Memory B cell (primary cell): ENCODE measurements at regions not wholly inside any gene's neighbourhood (a gene's known extent, or its start where the extent isn't known, plus 50 kb on each side); places are given as distances from the start of the nearest gene placed in this dataset.
"Not testable (repeated sequence)": the region's sequence is repeated elsewhere in the genome, so short reads cannot be mapped to it uniquely, and the experiment has no call there.

Experiments used
- ATAC-seq: fragments of 150-1000 bp; cut with Tn5 transposase; 2 replicates; pipeline ENCODE4 v1.10.0; 2021; ENCODE audit warnings: low read depth, mild to moderate bottlenecking, moderate library complexity
- DNase-seq, 2 donors: peaks; one replicate each; pipeline ENCODE4 v3.0.0; 2022; ENCODE audit warnings: low spot score in 2 of 2
- H3K27ac Mint-ChIP-seq: one replicate; pipeline ENCODE4 v1.8.0; 2022; ENCODE audit warnings: mild to moderate bottlenecking, moderate library complexity, mixed read lengths
- H3K27me3 Mint-ChIP-seq: one replicate; pipeline ENCODE4 v1.8.0; 2022; ENCODE audit warnings: mixed read lengths
- H3K36me3 Mint-ChIP-seq: one replicate; pipeline ENCODE4 v1.8.0; 2022; ENCODE audit warnings: mild to moderate bottlenecking, mixed read lengths
- H3K4me1 Mint-ChIP-seq: one replicate; pipeline ENCODE4 v1.8.0; 2022; ENCODE audit warnings: mixed read lengths
- H3K4me3 Mint-ChIP-seq: one replicate; pipeline ENCODE4 v1.8.0; 2022; ENCODE audit warnings: mild to moderate bottlenecking, moderate library complexity, mixed read lengths
- H3K9me3 Mint-ChIP-seq: one replicate; pipeline ENCODE4 v1.8.0; 2022; ENCODE audit warnings: mixed read lengths

DNA sequence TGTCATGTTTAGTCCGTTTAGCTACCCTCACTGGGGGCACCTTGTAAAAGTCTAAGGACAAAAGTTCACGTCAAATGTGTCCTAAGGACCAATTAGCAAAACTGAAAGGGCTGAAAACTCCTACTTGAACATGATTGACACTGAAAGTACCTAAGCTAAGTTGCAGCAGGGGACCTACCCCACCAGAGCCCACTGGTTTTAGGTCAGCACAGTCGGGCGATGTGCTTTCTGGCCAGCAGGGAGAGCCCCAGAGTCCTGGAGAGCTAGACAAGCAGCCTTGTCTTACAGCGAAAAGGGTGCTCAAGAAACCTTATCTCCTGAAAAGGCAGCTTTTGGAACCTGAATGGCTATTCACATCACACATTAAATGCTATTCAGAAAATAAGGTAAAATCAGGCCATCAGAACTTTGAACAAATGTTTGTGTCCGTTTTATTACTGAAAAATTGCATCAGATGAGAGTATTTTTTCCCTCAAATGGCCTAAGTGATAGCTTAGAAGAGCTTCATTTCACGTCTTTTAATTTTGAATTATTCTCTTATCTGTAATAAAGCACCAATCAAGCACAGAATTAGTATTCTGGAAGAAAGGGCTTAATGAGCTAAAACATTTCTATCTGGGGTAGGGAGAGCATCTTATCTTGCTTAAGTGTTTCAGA is 52.2 kb upstream of the MKI67 start:
- H3K27me3 Mint-ChIP-seq: peaks cover 5% of the 10 kb centered on the region
- H3K36me3 Mint-ChIP-seq: peaks cover 8% of the 10 kb centered on the region
- H3K9me3 Mint-ChIP-seq: peaks cover 13% of the 10 kb centered on the region
- ATAC-seq: no peak
- H3K4me3 Mint-ChIP-seq: no peak overlapping the region
- DNase-seq: no peak
- H3K4me1 Mint-ChIP-seq: peaks cover 6% of the 10 kb centered on the region
- H3K27ac Mint-ChIP-seq: no peak overlapping the region

DNA sequence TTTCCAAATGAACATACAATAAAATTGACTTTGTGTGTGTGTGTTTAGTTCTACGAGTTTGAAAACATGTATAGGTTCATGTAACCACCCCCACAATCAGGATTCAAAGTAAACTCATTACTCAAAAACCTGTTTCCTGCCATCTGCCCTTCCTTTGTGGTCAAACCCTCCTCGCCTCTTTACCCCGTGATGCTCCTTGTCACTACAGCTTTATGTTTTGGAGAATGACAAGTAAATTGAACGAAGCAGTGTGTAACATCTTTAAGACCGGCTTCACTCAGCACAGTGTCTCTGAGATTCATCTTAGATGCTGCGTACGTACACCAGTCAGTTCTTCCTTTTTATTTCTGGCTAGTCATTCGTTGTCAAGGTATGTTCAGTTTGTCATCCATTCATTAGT is 54.6 kb upstream of the MKI67 start:
- H3K27me3 Mint-ChIP-seq: peaks cover 11% of the 10 kb centered on the region
- H3K9me3 Mint-ChIP-seq: peaks cover 11% of the 10 kb centered on the region
- no peak overlapping the region for H3K4me3 Mint-ChIP-seq
- peaks cover 7% of the 10 kb centered on the region for H3K36me3 Mint-ChIP-seq
- DNase-seq (no peak), ATAC-seq (peak; percentile 59)
- H3K27ac Mint-ChIP-seq: no peak overlapping the region
- peaks cover 6% of the 10 kb centered on the region for H3K4me1 Mint-ChIP-seq

DNA sequence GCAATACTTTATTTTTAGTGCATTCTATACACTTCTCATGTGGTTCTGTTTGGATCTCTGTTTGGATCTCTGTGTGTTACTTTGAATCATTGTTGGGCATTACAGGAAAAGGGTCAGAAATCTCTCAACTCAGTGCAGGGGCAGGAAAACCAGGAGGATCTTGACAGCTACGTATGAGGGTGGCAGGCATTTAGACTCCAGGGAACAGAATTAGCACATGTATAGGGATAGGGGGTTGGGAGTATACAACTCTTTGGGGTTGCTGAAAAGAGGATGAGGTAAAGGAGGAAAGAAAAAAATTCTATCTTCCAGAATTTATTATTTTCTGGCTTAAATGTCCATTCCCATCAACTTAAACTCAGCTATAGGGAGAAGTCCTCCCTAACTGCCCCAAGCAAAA is 59.4 kb upstream of the MKI67 start:
- Mint-ChIP-seq H3K9me3 (peaks cover 11% of the 10 kb centered on the region), H3K27ac (no peak overlapping the region), H3K4me1 (peaks cover 4% of the 10 kb centered on the region), H3K27me3 (peaks cover 14% of the 10 kb centered on the region), H3K4me3 (no peak overlapping the region), H3K36me3 (peaks cover 7% of the 10 kb centered on the region)
- no peak for DNase-seq
- no peak for ATAC-seq

DNA sequence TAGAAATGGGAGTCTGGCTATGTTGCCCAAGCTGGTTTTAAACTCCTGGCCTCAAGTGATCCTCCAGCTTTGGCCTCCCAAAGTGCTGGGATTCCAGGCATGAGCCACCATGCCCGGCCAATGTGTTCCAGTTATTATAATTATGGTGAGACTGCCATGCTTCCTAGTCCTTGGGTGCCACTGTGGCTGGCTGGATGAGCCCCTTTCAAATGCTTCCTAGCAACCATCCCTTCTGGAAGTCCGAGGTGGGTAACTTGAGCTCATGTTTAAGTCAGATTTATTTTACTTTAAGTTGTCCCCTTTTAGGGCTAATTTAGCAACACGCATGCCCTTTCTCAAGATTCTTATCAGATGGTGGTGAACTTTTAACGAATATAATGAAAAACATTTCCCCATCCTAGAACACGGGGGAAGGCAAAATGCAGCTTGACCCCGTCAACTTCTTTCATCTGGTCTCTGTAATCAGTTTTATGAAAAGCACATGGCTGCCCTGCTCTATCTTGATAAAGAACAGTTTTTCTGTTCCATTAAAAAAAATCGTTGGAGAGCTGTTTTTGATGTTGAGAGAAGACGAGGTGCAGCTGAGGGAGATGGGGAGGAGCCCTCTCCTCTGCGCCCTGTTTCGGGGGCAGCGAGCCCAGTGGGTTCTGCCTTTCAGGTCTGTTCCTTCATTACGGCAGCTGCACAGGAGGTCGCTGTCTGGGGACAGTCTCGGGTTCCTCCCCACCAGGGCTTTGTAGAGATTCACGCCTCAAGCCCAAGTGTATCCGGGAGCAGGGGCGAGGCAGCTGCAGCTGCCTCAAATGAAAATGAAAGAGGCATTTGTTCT is 61.0 kb upstream of the MKI67 start:
- H3K4me3 Mint-ChIP-seq: no peak overlapping the region
- H3K27me3 Mint-ChIP-seq: peaks cover 15% of the 10 kb centered on the region
- peaks cover 7% of the 10 kb centered on the region for H3K36me3 Mint-ChIP-seq
- no peaks in the 10 kb centered on the region for H3K4me1 Mint-ChIP-seq
- no peak overlapping the region for H3K27ac Mint-ChIP-seq
- H3K9me3 Mint-ChIP-seq: peaks cover 11% of the 10 kb centered on the region
- DNase-seq (no peak), ATAC-seq (no peak)

DNA sequence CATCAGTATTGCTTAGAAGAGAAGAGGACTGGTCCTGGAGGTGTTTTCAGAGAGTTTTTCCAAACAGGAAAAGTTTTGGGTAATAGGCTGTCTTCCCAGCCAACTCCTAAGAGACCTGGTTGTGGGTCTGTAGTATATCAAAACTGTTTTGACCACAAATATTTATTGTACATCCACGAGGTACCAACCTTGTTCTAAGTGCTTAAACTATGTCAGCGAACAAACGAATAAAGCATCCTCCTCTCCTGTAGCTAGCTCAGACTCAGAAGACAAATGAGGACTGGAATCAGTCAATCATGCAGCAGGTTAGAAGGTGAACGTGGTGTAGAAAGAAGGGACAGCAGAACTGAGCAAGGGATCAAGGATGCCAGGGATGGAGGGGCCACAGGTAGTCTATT is 61.6 kb upstream of the MKI67 start:
- Mint-ChIP-seq H3K27ac (no peak overlapping the region), H3K9me3 (peaks cover 9% of the 10 kb centered on the region), H3K27me3 (peaks cover 13% of the 10 kb centered on the region), H3K4me1 (no peaks in the 10 kb centered on the region), H3K36me3 (peaks cover 5% of the 10 kb centered on the region), H3K4me3 (no peak overlapping the region)
- ATAC-seq: no peak
- DNase-seq: no peak

DNA sequence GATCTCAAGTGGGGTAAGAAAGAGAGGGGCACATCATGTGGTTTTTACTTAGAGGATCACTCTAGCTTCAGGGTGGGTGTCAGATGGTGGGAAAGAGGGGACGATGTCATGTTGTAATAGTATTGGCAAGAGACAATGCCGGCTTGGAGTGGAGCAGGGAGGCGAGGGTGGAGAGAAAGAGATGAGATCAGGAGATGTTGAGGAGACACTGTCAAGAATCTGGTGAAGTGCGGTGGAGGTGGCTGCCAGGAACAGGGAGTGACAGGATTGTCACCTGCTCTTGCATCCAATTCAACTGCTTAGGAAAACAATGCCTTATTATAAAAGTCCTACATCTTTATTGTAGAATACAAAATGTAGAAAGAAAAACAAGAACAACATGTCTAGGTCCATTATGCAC is 63.0 kb upstream of the MKI67 start:
- H3K36me3 Mint-ChIP-seq: peaks cover 1% of the 10 kb centered on the region
- no peak overlapping the region for H3K4me3 Mint-ChIP-seq
- ATAC-seq (no peak), DNase-seq (no peak)
- H3K27me3 Mint-ChIP-seq: peaks cover 11% of the 10 kb centered on the region
- H3K27ac Mint-ChIP-seq: no peak overlapping the region
- peaks cover 2% of the 10 kb centered on the region for H3K9me3 Mint-ChIP-seq
- no peaks in the 10 kb centered on the region for H3K4me1 Mint-ChIP-seq

DNA sequence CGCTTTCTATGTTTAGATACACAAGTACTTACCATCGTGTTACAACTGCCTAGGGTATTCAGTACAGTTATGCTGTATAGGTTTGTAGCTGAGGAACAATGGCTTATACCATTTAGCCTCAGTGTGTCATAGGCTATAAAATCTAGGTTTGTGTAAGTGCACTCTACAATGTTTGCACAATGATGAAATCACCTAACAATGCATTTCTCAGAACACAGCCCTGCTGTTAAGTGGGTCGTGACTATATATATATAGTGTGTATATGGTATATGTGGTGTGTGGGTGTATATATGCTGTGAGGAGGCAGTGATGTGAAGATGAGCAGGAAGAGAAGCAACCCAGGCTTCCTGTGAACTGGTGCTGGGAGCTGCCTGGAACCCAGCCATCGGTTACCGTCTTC is 65.6 kb upstream of the MKI67 start:
- H3K27ac Mint-ChIP-seq: no peak overlapping the region
- no peaks in the 10 kb centered on the region for H3K9me3 Mint-ChIP-seq
- DNase-seq (no peak), ATAC-seq (no peak)
- peaks cover 10% of the 10 kb centered on the region for H3K27me3 Mint-ChIP-seq
- no peaks in the 10 kb centered on the region for H3K4me1 Mint-ChIP-seq
- no peak overlapping the region for H3K4me3 Mint-ChIP-seq
- H3K36me3 Mint-ChIP-seq: no peaks in the 10 kb centered on the region

DNA sequence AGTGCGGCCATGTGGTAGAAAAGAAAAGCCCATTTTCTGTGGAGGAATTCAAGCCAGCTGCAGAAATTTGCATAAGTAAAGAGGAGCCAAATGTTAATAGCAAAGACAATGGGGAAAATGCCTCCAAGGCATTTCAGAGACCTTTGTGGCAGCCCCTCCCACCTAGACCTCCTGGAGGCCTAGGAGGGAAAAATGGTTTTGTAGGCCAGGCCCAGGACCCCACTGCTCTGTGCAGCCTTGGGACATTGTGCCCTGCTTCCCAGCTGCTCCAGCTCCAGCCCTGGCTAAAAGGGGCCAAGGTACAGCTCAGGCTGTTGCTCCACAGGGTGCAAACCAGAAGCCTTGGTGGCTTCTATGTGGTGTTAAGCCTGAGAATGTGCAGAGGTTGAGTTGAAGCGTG is 75.6 kb upstream of the MKI67 start:
- Mint-ChIP-seq H3K27me3 (peaks cover 15% of the 10 kb centered on the region), H3K9me3 (peaks cover 13% of the 10 kb centered on the region)
- not testable (repeated sequence) for ATAC-seq, H3K4me3 Mint-ChIP-seq, H3K36me3 Mint-ChIP-seq, DNase-seq, H3K27ac Mint-ChIP-seq, H3K4me1 Mint-ChIP-seq

DNA sequence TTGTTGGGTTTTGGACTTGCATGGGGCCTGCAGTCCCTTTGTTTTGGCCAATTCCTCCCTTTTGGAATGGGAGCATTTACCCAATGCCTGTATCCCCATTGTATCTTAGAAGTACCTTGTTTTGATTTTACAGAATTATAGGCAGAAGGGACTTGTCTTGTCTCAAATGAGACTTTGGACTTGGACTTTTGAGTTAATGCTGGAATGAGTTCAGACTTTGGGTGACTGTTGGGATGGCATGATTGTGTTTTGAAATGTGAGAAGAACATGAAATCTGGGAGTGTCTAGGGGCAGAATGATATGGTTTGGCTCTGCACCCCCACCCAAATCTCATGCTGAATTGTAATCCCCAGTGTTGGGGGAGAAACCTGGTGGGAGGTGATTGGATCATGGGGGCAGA is 76.8 kb upstream of the MKI67 start:
- peaks cover 15% of the 10 kb centered on the region for H3K27me3 Mint-ChIP-seq
- H3K4me1 Mint-ChIP-seq: no peaks in the 10 kb centered on the region
- H3K9me3 Mint-ChIP-seq: peaks cover 13% of the 10 kb centered on the region
- H3K36me3 Mint-ChIP-seq: peaks cover 9% of the 10 kb centered on the region
- H3K27ac Mint-ChIP-seq: no peak overlapping the region
- no peak for DNase-seq
- no peak for ATAC-seq
- no peak overlapping the region for H3K4me3 Mint-ChIP-seq

DNA sequence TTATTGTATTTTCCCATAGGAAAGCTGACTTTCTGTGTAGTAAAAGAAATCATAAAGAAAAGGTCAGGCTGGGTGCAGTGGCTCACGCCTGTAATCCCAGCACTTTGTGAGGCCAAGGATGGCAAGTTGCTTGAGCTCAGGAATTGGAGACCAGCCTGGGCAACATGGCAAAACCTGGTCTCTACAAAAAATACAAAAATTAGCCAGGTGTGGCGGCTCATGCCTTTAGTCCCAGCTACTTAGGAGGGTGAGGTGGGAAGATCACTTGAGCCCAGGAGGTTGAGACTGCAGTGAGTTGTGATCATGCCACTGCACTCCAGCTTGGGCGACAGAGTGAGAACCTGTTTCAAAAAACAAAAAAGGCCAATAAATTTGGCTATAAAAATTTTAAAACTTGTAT is 79.4 kb upstream of the MKI67 start:
- DNase-seq, H3K4me3 Mint-ChIP-seq, H3K27ac Mint-ChIP-seq, ATAC-seq, H3K36me3 Mint-ChIP-seq, H3K4me1 Mint-ChIP-seq: not testable (repeated sequence)
- H3K27me3 Mint-ChIP-seq: peaks cover 12% of the 10 kb centered on the region
- H3K9me3 Mint-ChIP-seq: peaks cover 13% of the 10 kb centered on the region

DNA sequence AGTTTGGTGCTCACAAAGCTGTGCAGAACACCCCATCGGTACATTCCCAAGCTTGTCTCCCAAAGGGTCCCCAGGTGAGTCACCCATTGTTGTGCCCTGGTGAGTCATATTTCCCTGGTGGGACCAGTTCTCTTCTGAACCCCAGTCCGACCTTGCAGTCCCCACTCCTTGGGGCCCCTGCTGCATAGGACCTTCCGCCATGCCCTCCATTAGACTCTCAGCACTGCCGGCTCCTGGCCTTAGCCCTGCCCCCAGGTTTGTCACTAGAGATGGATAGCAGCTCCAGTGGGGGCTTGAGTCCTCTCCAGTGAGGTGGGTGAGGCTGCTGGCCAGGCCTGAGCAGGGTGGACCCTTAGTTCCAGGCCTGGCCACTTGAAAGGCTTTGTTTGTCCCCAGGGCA is 80.5 kb upstream of the MKI67 start:
- DNase-seq (no peak), ATAC-seq (no peak)
- H3K4me3 Mint-ChIP-seq: no peak overlapping the region
- peaks cover 4% of the 10 kb centered on the region for H3K9me3 Mint-ChIP-seq
- H3K36me3 Mint-ChIP-seq: peaks cover 2% of the 10 kb centered on the region
- peaks cover 6% of the 10 kb centered on the region for H3K27me3 Mint-ChIP-seq
- no peak overlapping the region for H3K27ac Mint-ChIP-seq
- peaks cover 2% of the 10 kb centered on the region for H3K4me1 Mint-ChIP-seq

DNA sequence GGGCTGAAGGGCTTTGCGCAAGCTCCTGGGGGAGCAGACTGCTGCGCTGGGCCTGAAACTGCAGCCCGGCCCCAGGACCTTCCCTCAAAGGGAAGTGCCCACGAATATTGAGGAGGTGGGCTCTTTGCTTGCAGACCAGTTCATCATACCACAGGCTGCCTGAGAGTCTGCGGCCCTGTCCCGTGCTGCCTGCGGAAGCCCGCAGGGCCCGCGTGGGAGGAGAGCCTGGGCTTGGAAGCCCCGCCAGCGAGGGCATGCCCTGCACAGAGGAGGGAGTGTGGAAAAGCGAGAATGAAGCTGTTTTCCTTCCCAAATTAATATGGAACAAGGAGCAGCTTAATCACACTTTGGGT is 83.6 kb upstream of the MKI67 start:
- H3K36me3 Mint-ChIP-seq: no peaks in the 10 kb centered on the region
- no peak overlapping the region for H3K27ac Mint-ChIP-seq
- no peaks in the 10 kb centered on the region for H3K9me3 Mint-ChIP-seq
- H3K4me3 Mint-ChIP-seq: peak overlapping the region; percentile 69
- H3K4me1 Mint-ChIP-seq: peaks cover 4% of the 10 kb centered on the region
- no peak for DNase-seq
- peaks cover 6% of the 10 kb centered on the region for H3K27me3 Mint-ChIP-seq
- ATAC-seq: no peak

DNA sequence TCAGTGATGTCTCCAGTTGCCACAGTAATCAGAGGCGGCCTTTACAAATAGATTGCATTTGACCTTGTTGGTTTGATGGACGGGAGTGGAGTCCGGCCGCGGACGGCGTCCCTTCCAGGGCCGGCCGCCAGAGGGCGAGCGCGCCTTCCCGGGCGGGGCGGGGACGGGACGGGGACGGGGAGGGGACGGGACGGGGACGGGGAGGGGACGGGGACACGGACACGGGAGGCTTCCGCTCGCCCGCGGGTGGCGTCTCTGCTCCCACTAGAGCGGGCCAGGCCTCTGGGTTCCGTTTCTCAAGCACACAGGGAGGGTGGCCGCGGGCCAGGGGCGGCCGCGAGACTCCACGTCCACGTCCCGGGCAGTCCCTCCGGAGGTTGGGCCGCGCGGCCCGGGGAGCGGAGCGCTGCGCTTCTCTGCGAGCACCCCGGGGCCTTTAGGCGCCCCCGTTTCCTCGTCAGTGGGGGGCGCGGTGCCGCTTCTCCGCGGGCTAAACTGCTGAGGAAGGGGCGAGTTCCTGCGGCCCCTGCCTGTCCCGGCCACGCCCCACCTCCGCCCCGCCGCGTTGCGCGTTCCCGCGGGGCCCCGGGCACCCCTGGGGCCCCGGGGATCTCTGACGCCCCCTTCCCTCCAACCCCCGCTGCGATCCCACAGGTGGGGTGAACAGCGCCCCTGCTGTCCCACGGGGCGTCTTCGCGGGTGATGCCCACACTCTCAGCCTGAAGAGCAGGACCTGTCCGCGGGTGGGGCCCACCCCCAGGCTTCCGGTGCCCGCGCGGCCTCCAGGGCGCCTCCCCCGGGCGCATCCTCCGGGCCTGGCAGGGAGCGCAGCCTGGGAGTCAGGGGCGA is 84.2 kb upstream of the MKI67 start:
- no peaks in the 10 kb centered on the region for H3K36me3 Mint-ChIP-seq
- DNase-seq (peak; percentile 33 to 62), ATAC-seq (peak; percentile 43)
- H3K27me3 Mint-ChIP-seq: peaks cover 6% of the 10 kb centered on the region
- peaks cover 4% of the 10 kb centered on the region for H3K4me1 Mint-ChIP-seq
- H3K9me3 Mint-ChIP-seq: no peaks in the 10 kb centered on the region
- H3K27ac Mint-ChIP-seq: no peak overlapping the region
- H3K4me3 Mint-ChIP-seq: peak overlapping the region; percentile 69

DNA sequence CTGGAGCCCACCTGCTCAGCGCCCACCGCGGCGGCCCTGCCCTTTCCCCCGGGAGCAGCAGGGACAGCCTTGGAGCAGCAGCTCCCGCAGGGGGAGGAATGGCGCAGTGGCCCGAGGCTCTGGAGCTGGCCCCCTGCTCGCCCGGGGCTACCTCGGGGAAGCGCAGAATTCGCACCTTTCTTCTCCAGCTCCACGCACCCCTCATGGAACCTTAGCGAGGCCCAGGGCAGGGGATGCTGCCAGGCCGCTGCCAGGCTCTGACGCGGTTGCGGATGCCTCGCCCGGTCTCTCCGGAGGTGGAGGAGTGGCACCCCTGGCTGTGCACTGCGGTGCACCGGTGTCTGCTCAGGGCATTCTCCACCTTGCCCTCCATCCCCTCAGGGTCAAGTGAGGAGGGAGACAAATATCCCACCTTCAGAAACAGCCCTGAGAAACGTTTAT is 84.9 kb upstream of the MKI67 start:
- H3K4me3 Mint-ChIP-seq: peak overlapping the region; percentile 32
- ATAC-seq (no peak), DNase-seq (no peak)
- no peak overlapping the region for H3K27ac Mint-ChIP-seq
- H3K4me1 Mint-ChIP-seq: peaks cover 4% of the 10 kb centered on the region
- H3K36me3 Mint-ChIP-seq: no peaks in the 10 kb centered on the region
- peaks cover 10% of the 10 kb centered on the region for H3K27me3 Mint-ChIP-seq
- H3K9me3 Mint-ChIP-seq: no peaks in the 10 kb centered on the region
